Prostate gland (tissue), 2 donors: ENCODE measurements at regions not wholly inside any gene's neighbourhood (a gene's known extent, or its start where the extent isn't known, plus 50 kb on each side); places are given as distances from the start of the nearest gene placed in this dataset.

Source experiments
- DNase-seq: peaks from one replicate; pipeline ENCODE4 v3.0.0-alpha.2; 2019; ENCODE audit warnings: low spot score
- H3K27ac ChIP-seq, 2 donors: fragments of 200-600 bp; sonication (generic); 2 replicates each; pipeline ENCODE4 v1.5.1; 2017 to 2019
- H3K27me3 ChIP-seq: fragments of 200-600 bp; sonication (generic); replicated peaks from 2 replicates; pipeline ENCODE4 v1.5.1; 2019; ENCODE audit not compliant: insufficient read depth
- H3K36me3 ChIP-seq, 2 donors: fragments of 200-600 bp; sonication (generic); 1 replicate in 1 of 2; 2 replicates in 1 of 2; pipeline versions ENCODE4 v1.5.1 to v1.8.1; 2017 to 2019
- H3K4me1 ChIP-seq: fragments of 200-600 bp; sonication (generic); replicated peaks from 2 replicates; pipeline ENCODE4 v1.5.1; 2019
- H3K4me3 ChIP-seq, 2 donors: fragments of 200-600 bp; sonication (generic); 2 replicates each; pipeline ENCODE4 v1.5.1; 2017 to 2019
- H3K9me3 ChIP-seq: fragments of 200-600 bp; sonication (generic); 2 replicates; pipeline ENCODE4 v1.5.1; 2017
- CTCF ChIP-seq, 4 experiments: fragments of 200-600 bp in 2 of 4; fragments of 450-650 bp in 2 of 4; sonication (generic) in 2 of 4; IDR thresholded peaks; 1 replicate in 3 of 4; 2 replicates in 1 of 4; pipeline ENCODE4 v1.5.1; 2016 to 2019; ENCODE audit warnings: antibody characterized with exemption in 4 of 4, mild to moderate bottlenecking in 2 of 4, moderate library complexity in 2 of 4
- POLR2A ChIP-seq: fragments of 450-650 bp; IDR thresholded peaks from one replicate; pipeline ENCODE4 v1.6.1; 2016; ENCODE audit warnings: antibody characterized with exemption, mild to moderate bottlenecking
- POLR2AphosphoS5 ChIP-seq: sonication (generic); formaldehyde crosslinking; IDR thresholded peaks from one replicate; pipeline ENCODE4 v1.6.1; 2017; ENCODE audit warnings: antibody characterized with exemption
- WGBS: methylation state at CpG from one replicate; pipeline ENCODE4 v1.1.5; 2018; 5-methylcytosine and 5-hydroxymethylcytosine counted together
- intact Hi-C: fragments of 100-400 bp; cut with DNase I; formaldehyde crosslinking; loops from one replicate; pipeline ENCODE4 v1.14.2; 2022

GRCh38 chr21:38186661-38187270 lies 70.0 kb upstream of the KCNJ15 start:
- TF ChIP-seq POLR2A (no peak), CTCF (IDR thresholded peaks at IDR 0.05) (no peak), POLR2AphosphoS5 (no peak)
- intact Hi-C loops = no loop called here
- H3K27me3 ChIP-seq = no peaks in the 10 kb centered on the region
- no peaks in the 10 kb centered on the region for H3K4me1 ChIP-seq
- DNase-seq = no peak
- H3K36me3 ChIP-seq = no peaks in the 10 kb centered on the region
- no peak overlapping the region for H3K27ac ChIP-seq
- no peak overlapping the region for H3K4me3 ChIP-seq
- 100% methylated on average over 1 of the region's 1 CpG for WGBS
- H3K9me3 ChIP-seq = no peaks in the 10 kb centered on the region

GRCh38 chr21:38188037-38188436 lies 68.8 kb upstream of the KCNJ15 start:
- no peak for DNase-seq
- no peak overlapping the region for H3K4me3 ChIP-seq
- H3K27ac ChIP-seq = no peak overlapping the region
- H3K9me3 ChIP-seq = no peaks in the 10 kb centered on the region
- H3K4me1 ChIP-seq = no peaks in the 10 kb centered on the region
- no peaks in the 10 kb centered on the region for H3K36me3 ChIP-seq
- no peaks in the 10 kb centered on the region for H3K27me3 ChIP-seq
- intact Hi-C loops = no loop called here
- TF ChIP-seq CTCF (IDR thresholded peaks at IDR 0.05) = no peak
- TF ChIP-seq POLR2AphosphoS5 = no peak
- no peak for TF ChIP-seq POLR2A
- 93% methylated on average over 1 of the region's 1 CpG for WGBS

GRCh38 chr21:38196036-38196435 lies 60.8 kb upstream of the KCNJ15 start:
- 83% methylated on average over 2 of the region's 2 CpGs for WGBS
- intact Hi-C loops = no loop called here
- no peak overlapping the region for H3K4me3 ChIP-seq
- TF ChIP-seq POLR2A (no peak), POLR2AphosphoS5 (no peak), CTCF (IDR thresholded peaks at IDR 0.05) (no peak)
- no peak overlapping the region for H3K27ac ChIP-seq
- H3K36me3 ChIP-seq = no peaks in the 10 kb centered on the region
- no peaks in the 10 kb centered on the region for H3K4me1 ChIP-seq
- DNase-seq = no peak
- no peaks in the 10 kb centered on the region for H3K27me3 ChIP-seq
- no peaks in the 10 kb centered on the region for H3K9me3 ChIP-seq

- intact Hi-C loops = no loop called here
- no peak overlapping the region for H3K27ac ChIP-seq
- DNase-seq = no peak
Measured at GRCh38 chr21:38202811-38203210, 54.0 kb upstream of the KCNJ15 start.

More at GRCh38 chr21:38202811-38203210, 54.0 kb upstream of the KCNJ15 start:
- Histone ChIP-seq H3K36me3 (no peaks in the 10 kb centered on the region), H3K4me3 (no peak overlapping the region), H3K9me3 (no peaks in the 10 kb centered on the region), H3K27me3 (no peaks in the 10 kb centered on the region), H3K4me1 (no peaks in the 10 kb centered on the region)
- TF ChIP-seq POLR2AphosphoS5 (no peak), POLR2A (no peak), CTCF (IDR thresholded peaks at IDR 0.05) (no peak)
